ENCODE measurements at regions not wholly inside any gene's neighbourhood (a gene's known extent, or its start where the extent isn't known, plus 50 kb on each side); places are given as distances from the start of the nearest gene placed in this dataset.

- H3K4me2 ChIP-seq (ENCODE audit: low read length), result no peak overlapping the region
- H3K9me3 ChIP-seq (ENCODE audit: control insufficient read depth, low read length), result no peaks in the 10 kb centered on the region
- H3K27me3 ChIP-seq (ENCODE audit: control insufficient read depth, insufficient read depth, low read length), result no peaks in the 10 kb centered on the region
- no peak overlapping the region for H3K9ac ChIP-seq
- H3K4me1 ChIP-seq, result no peaks in the 10 kb centered on the region
- H2AFZ ChIP-seq, result no peak overlapping the region
- H3K4me3 ChIP-seq (ENCODE audit: low read depth, low read length), result no peak overlapping the region
- no peaks in the 10 kb centered on the region for H3K36me3 ChIP-seq (ENCODE audit: control insufficient read depth, insufficient read depth, low read length)
- no peak for TF ChIP-seq CTCF (IDR thresholded peaks at IDR 0.05)
- H3K79me2 ChIP-seq, result no peaks in the 10 kb centered on the region
- no peak overlapping the region for H3K27ac ChIP-seq
Observed at GRCh38 chr16:73529303-73530012, 481.5 kb upstream of the ZFHX3 start.

DNA sequence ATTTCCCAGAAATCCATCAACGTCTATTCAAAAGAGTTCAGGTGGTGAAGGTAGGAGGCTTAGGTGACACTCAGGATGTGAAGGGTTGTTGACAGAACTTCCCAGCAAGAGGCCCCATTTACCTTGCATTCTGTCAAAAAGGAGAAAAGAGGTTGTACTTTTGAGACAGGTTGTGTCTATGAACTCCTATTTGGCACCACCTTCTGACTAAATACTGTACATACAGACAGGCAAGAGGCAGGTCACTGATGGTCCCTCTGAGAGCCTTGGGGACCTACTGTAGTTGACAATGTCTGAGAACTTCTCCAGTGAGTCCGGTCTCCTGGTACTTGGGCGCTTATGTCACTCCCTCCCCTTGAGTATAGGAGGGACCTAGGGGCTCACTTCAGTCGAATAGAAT is 479.3 kb upstream of the ZFHX3 start:
- no peak overlapping the region for H3K4me3 ChIP-seq (ENCODE audit: low read depth, low read length)
- H3K27me3 ChIP-seq (ENCODE audit: control insufficient read depth, insufficient read depth, low read length), result no peaks in the 10 kb centered on the region
- no peak overlapping the region for H3K27ac ChIP-seq
- H3K9ac ChIP-seq, result no peak overlapping the region
- H3K4me1 ChIP-seq, result no peaks in the 10 kb centered on the region
- no peak overlapping the region for H3K4me2 ChIP-seq (ENCODE audit: low read length)
- H3K79me2 ChIP-seq, result no peaks in the 10 kb centered on the region
- no peaks in the 10 kb centered on the region for H3K9me3 ChIP-seq (ENCODE audit: control insufficient read depth, low read length)
- no peak for TF ChIP-seq CTCF (IDR thresholded peaks at IDR 0.05)
- H3K36me3 ChIP-seq (ENCODE audit: control insufficient read depth, insufficient read depth, low read length), result no peaks in the 10 kb centered on the region
- no peak overlapping the region for H2AFZ ChIP-seq

- Histone ChIP-seq H3K9me3 (ENCODE audit: control insufficient read depth, low read length) (no peaks in the 10 kb centered on the region), H3K4me2 (ENCODE audit: low read length) (no peak overlapping the region), H2AFZ (no peak overlapping the region), H3K9ac (no peak overlapping the region), H3K36me3 (ENCODE audit: control insufficient read depth, insufficient read depth, low read length) (no peaks in the 10 kb centered on the region), H3K27ac (no peak overlapping the region), H3K4me3 (ENCODE audit: low read depth, low read length) (no peak overlapping the region), H3K79me2 (no peaks in the 10 kb centered on the region), H3K27me3 (ENCODE audit: control insufficient read depth, insufficient read depth, low read length) (no peaks in the 10 kb centered on the region), H3K4me1 (no peaks in the 10 kb centered on the region)
- TF ChIP-seq CTCF (IDR thresholded peaks at IDR 0.05), result no peak
Observed at GRCh38 chr16:73526011-73526804, 478.3 kb upstream of the ZFHX3 start.

- Histone ChIP-seq H3K27ac (no peak overlapping the region), H3K9ac (no peak overlapping the region), H3K4me3 (ENCODE audit: low read depth, low read length) (no peak overlapping the region), H3K36me3 (ENCODE audit: control insufficient read depth, insufficient read depth, low read length) (no peaks in the 10 kb centered on the region), H3K4me2 (ENCODE audit: low read length) (no peak overlapping the region), H3K4me1 (no peaks in the 10 kb centered on the region), H3K9me3 (ENCODE audit: control insufficient read depth, low read length) (no peaks in the 10 kb centered on the region), H2AFZ (no peak overlapping the region), H3K27me3 (ENCODE audit: control insufficient read depth, insufficient read depth, low read length) (no peaks in the 10 kb centered on the region), H3K79me2 (no peaks in the 10 kb centered on the region)
- TF ChIP-seq CTCF (IDR thresholded peaks at IDR 0.05), result no peak
Observed at GRCh38 chr16:73523209-73523608, 475.3 kb upstream of the ZFHX3 start.
